ENCODE measurements at regions not wholly inside any gene's neighbourhood (a gene's known extent, or its start where the extent isn't known, plus 50 kb on each side); places are given as distances from the start of the nearest gene placed in this dataset.

DNA sequence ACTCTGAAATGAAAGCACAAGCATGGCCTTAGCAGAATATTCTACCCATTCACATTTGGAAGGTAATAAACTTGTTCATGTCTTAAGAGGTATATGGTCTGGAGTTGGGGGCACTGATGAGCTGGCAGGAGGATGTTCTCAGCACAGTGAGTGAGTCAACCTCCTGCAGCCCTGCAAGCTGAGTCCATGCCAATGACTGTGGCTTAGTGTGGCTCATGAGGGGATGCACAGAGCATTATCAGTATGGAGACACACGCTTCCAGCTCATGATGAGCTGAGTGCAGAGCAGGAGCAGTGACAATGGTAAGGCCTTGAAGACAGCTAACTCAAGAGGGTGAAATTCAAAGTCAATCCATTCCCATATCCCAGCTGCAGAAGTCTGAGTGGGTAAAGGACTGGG lies 102.3 kb downstream of the TNFSF18 start:
- H3K4me3 ChIP-seq (ENCODE audit: low read depth in 2 of 2, low read length in 1 of 2) = no peak overlapping the region
- TF ChIP-seq RCOR1 (IDR thresholded peaks at IDR 0.05; ENCODE audit: low read length) (no peak), SIN3A (IDR thresholded peaks at IDR 0.05; ENCODE audit: borderline replicate concordance, low read depth, low read length) (no peak), FOSL2 (IDR thresholded peaks at IDR 0.05; ENCODE audit: borderline replicate concordance, low read depth) (peak; percentile 91), FOXJ3 (CRISPR knock-in tag; IDR thresholded peaks at IDR 0.05) (no peak), TEAD4 (IDR thresholded peaks at IDR 0.05; ENCODE audit: borderline replicate concordance, insufficient read depth) (0 out of 2 replicates have a peak, but pooled peaks have one; percentile 10), CHD2 (IDR thresholded peaks at IDR 0.05; ENCODE audit: low read length, partially characterized antibody) (no peak), EP300 (IDR thresholded peaks at IDR 0.05; ENCODE audit: borderline replicate concordance in 1 of 2, low read depth in 1 of 2, low read length in 1 of 2) (peak in 1 of 2 experiments; percentile 83; a peak in 1 of 4 replicates), GATA2 (CRISPR knock-in tag; IDR thresholded peaks at IDR 0.05) (no peak), MXI1 (IDR thresholded peaks at IDR 0.05; ENCODE audit: low read depth, low read length) (no peak), FOXM1 (IDR thresholded peaks at IDR 0.05; ENCODE audit: low read depth) (no peak), MEF2A (IDR thresholded peaks at IDR 0.05; ENCODE audit: borderline replicate concordance, low read depth) (no peak), RAD21 (IDR thresholded peaks at IDR 0.05; ENCODE audit: low read length) (no peak), RFX5 (IDR thresholded peaks at IDR 0.05; ENCODE audit: low read length) (no peak), YY1 (IDR thresholded peaks at IDR 0.05; ENCODE audit: low read depth) (0 out of 2 replicates have a peak, but pooled peaks have one; percentile 13), TAF1 (IDR thresholded peaks at IDR 0.05; ENCODE audit: borderline replicate concordance, low read depth, low read length) (peak; percentile 47; the same call in 1 of the 2 replicates), NRF1 (IDR thresholded peaks at IDR 0.05; ENCODE audit: low read depth, low read length) (no peak), RXRA (IDR thresholded peaks at IDR 0.05; ENCODE audit: borderline replicate concordance, low read depth) (no peak; the same call in 1 of the 2 replicates), ELF1 (IDR thresholded peaks at IDR 0.05) (no peak)
- TF ChIP-seq, protein P1, sequence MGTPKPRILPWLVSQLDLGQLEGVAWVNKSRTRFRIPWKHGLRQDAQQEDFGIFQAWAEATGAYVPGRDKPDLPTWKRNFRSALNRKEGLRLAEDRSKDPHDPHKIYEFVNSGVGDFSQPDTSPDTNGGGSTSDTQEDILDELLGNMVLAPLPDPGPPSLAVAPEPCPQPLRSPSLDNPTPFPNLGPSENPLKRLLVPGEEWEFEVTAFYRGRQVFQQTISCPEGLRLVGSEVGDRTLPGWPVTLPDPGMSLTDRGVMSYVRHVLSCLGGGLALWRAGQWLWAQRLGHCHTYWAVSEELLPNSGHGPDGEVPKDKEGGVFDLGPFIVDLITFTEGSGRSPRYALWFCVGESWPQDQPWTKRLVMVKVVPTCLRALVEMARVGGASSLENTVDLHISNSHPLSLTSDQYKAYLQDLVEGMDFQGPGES (IDR thresholded peaks at IDR 0.05; ENCODE audit: low read depth, low read length) = no peak
- TF ChIP-seq, protein P2, sequence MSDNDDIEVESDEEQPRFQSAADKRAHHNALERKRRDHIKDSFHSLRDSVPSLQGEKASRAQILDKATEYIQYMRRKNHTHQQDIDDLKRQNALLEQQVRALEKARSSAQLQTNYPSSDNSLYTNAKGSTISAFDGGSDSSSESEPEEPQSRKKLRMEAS (IDR thresholded peaks at IDR 0.05; ENCODE audit: low read depth) = peak; percentile 90
- TF ChIP-seq, protein P3, sequence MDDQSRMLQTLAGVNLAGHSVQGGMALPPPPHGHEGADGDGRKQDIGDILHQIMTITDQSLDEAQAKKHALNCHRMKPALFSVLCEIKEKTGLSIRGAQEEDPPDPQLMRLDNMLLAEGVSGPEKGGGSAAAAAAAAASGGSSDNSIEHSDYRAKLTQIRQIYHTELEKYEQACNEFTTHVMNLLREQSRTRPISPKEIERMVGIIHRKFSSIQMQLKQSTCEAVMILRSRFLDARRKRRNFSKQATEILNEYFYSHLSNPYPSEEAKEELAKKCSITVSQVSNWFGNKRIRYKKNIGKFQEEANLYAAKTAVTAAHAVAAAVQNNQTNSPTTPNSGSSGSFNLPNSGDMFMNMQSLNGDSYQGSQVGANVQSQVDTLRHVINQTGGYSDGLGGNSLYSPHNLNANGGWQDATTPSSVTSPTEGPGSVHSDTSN (IDR thresholded peaks at IDR 0.05) = peak; percentile 57; the same call in 1 of the 2 replicates
- TF ChIP-seq, protein P4, sequence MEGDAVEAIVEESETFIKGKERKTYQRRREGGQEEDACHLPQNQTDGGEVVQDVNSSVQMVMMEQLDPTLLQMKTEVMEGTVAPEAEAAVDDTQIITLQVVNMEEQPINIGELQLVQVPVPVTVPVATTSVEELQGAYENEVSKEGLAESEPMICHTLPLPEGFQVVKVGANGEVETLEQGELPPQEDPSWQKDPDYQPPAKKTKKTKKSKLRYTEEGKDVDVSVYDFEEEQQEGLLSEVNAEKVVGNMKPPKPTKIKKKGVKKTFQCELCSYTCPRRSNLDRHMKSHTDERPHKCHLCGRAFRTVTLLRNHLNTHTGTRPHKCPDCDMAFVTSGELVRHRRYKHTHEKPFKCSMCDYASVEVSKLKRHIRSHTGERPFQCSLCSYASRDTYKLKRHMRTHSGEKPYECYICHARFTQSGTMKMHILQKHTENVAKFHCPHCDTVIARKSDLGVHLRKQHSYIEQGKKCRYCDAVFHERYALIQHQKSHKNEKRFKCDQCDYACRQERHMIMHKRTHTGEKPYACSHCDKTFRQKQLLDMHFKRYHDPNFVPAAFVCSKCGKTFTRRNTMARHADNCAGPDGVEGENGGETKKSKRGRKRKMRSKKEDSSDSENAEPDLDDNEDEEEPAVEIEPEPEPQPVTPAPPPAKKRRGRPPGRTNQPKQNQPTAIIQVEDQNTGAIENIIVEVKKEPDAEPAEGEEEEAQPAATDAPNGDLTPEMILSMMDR (IDR thresholded peaks at IDR 0.05) = no peak
- TF ChIP-seq, protein P5, sequence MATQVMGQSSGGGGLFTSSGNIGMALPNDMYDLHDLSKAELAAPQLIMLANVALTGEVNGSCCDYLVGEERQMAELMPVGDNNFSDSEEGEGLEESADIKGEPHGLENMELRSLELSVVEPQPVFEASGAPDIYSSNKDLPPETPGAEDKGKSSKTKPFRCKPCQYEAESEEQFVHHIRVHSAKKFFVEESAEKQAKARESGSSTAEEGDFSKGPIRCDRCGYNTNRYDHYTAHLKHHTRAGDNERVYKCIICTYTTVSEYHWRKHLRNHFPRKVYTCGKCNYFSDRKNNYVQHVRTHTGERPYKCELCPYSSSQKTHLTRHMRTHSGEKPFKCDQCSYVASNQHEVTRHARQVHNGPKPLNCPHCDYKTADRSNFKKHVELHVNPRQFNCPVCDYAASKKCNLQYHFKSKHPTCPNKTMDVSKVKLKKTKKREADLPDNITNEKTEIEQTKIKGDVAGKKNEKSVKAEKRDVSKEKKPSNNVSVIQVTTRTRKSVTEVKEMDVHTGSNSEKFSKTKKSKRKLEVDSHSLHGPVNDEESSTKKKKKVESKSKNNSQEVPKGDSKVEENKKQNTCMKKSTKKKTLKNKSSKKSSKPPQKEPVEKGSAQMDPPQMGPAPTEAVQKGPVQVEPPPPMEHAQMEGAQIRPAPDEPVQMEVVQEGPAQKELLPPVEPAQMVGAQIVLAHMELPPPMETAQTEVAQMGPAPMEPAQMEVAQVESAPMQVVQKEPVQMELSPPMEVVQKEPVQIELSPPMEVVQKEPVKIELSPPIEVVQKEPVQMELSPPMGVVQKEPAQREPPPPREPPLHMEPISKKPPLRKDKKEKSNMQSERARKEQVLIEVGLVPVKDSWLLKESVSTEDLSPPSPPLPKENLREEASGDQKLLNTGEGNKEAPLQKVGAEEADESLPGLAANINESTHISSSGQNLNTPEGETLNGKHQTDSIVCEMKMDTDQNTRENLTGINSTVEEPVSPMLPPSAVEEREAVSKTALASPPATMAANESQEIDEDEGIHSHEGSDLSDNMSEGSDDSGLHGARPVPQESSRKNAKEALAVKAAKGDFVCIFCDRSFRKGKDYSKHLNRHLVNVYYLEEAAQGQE (IDR thresholded peaks at IDR 0.05; ENCODE audit: low read depth, low read length) = no peak
- TF ChIP-seq, protein P6, sequence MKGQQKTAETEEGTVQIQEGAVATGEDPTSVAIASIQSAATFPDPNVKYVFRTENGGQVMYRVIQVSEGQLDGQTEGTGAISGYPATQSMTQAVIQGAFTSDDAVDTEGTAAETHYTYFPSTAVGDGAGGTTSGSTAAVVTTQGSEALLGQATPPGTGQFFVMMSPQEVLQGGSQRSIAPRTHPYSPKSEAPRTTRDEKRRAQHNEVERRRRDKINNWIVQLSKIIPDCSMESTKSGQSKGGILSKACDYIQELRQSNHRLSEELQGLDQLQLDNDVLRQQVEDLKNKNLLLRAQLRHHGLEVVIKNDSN (IDR thresholded peaks at IDR 0.05; ENCODE audit: borderline replicate concordance, low read depth) = no peak
- TF ChIP-seq, protein P7, sequence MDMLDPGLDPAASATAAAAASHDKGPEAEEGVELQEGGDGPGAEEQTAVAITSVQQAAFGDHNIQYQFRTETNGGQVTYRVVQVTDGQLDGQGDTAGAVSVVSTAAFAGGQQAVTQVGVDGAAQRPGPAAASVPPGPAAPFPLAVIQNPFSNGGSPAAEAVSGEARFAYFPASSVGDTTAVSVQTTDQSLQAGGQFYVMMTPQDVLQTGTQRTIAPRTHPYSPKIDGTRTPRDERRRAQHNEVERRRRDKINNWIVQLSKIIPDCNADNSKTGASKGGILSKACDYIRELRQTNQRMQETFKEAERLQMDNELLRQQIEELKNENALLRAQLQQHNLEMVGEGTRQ (IDR thresholded peaks at IDR 0.05; ENCODE audit: borderline replicate concordance, low read depth, low read length) = no peak

More for the DNA sequence above, 102.3 kb downstream of the TNFSF18 start:
- WGBS (ENCODE audit: low lambda C conversion rate) = 0% methylated on average over 1 of the region's 1 CpG
- Histone ChIP-seq H2AFZ (ENCODE audit: low read depth) (peak overlapping the region; percentile 31; the same call in 1 of the 2 replicates), H3K4me2 (no peak overlapping the region), H3K27ac (ENCODE audit: low read depth in 2 of 2, low read length in 1 of 2) (peak overlapping the region; percentile 73; a peak in 3 of 4 replicates), H3K9ac (peak overlapping the region; percentile 10; the same call in 1 of the 2 replicates), H3K36me3 (replicated peaks in 1 of 2; ENCODE audit: control insufficient read depth in 1 of 2, insufficient read depth in 2 of 2, low read length in 1 of 2) (no peaks in the 10 kb centered on the region), H4K20me1 (ENCODE audit: insufficient read depth) (no peaks in the 10 kb centered on the region), H3K27me3 (ENCODE audit: insufficient read depth) (no peaks in the 10 kb centered on the region), H3K4me1 (ENCODE audit: control insufficient read depth in 1 of 2, insufficient read depth in 2 of 2, low read depth in 1 of 2, low read length in 1 of 2) (peaks cover 7 to 11% of the 10 kb centered on the region in 2 experiments; a peak in 3 of 4 replicates), H3K79me2 (ENCODE audit: insufficient read depth) (no peaks in the 10 kb centered on the region), H3F3A (replicated peaks; ENCODE audit: insufficient read depth) (peaks cover 24% of the 10 kb centered on the region), H3K9me2 (no peaks in the 10 kb centered on the region), H3K9me3 (no peaks in the 10 kb centered on the region)
- no peak for DNase-seq
- ChIA-PET CTCF (interaction anchor here (1.2 to 1.5 kb wide), 2 partner anchors 9 to 14 kb away, joined by 3 read pairs; no protein-coding TSS in a partner anchor), POLR2A (no interaction called here)

Data from SK-N-SH (cell line).